ENCODE measurements at regions not wholly inside any gene's neighbourhood (a gene's known extent, or its start where the extent isn't known, plus 50 kb on each side); places are given as distances from the start of the nearest gene placed in this dataset.
"Not testable (repeated sequence)": the region's sequence is repeated elsewhere in the genome, so short reads cannot be mapped to it uniquely, and the experiment has no call there.

DNA sequence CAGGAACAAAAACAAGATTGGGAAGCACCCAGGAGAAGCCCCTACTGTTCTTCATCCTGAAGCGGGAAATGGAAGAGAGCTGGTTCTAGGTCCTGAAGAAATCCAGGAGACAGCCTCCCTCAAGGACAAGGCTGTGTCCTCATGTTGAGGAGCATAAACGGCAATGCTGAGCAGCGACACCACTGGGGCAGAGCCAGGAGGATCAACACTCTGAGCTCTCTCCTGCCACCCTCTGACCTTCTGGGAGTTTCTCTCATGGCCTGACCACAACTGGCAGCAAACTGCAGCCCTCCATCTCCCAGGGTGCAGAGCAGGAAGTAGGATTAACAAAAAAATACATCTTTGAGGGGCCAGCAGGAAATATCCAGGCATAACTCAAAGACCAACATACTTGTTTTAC lies 1292.2 kb upstream of the TMEM132C start:
- no peak for DNase-seq (ENCODE audit: low spot score)
- no peak for ATAC-seq
- intact Hi-C loops (cut with DNase I) = no loop called here

DNA sequence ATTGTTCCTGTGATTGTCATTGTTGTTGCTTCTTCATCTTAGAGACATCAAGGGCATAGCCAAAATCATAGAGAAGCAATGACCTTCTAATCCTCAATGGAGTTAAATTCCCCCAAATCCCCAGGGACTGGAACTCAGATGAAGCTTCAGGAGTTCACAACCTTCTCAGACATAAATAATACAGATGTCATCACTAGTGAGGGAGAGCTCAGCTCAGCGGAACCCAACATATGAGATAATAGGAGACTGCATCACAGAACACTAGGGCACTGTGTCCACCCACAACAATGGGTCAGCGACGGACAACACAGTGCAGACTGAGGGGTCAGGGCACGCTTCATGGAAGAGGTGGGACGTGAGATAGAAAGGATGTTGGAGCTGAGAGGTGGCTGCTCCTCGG lies 1290.4 kb upstream of the TMEM132C start:
- intact Hi-C loops (cut with DNase I) = no loop called here
- ATAC-seq (no peak), DNase-seq (ENCODE audit: low spot score) (no peak)

DNA sequence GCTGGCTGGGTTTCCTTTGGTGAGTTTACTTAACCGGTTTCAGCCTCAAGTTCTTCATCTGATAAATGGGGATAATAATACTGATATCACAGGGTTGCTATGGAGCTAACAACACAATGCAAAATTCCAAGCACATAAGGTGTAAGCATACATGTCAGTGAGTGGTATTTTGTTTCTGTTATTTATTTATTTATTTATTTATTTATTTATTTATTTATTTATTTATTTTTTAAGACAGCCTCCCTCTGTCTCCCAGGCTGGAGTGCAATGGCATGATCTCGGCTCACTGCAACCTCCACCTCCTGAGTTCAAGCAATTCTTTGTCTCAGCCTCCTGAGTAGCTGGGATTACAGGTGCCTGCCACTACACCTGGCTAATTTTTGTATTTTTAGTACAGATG lies 1287.4 kb upstream of the TMEM132C start:
- DNase-seq (ENCODE audit: low spot score); ATAC-seq; intact Hi-C loops (cut with DNase I): not testable (repeated sequence)

DNA sequence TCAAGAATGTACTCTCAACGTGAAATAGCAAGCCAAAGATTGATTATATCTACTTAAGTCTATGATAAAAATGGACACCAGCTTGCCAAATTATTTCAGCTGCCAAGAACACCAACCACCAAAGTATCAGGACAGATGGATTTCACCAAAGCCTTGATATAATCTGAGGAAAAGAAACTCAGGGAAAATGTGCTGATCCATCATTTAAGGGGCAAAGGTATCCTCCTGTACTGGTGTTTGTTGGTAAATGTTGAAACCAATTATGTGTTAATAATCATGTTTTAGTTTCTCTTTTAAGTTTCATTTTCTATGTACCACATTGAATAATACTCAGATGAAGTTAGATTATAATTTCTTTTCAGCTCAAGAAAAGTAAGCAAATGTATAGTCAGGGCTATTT lies 1284.3 kb upstream of the TMEM132C start:
- intact Hi-C loops (cut with DNase I) = loop anchor here (5.0 kb wide), 1 partner anchor 1875 kb away; no protein-coding TSS in a partner anchor
- DNase-seq (ENCODE audit: low spot score) (no peak), ATAC-seq (no peak)

DNA sequence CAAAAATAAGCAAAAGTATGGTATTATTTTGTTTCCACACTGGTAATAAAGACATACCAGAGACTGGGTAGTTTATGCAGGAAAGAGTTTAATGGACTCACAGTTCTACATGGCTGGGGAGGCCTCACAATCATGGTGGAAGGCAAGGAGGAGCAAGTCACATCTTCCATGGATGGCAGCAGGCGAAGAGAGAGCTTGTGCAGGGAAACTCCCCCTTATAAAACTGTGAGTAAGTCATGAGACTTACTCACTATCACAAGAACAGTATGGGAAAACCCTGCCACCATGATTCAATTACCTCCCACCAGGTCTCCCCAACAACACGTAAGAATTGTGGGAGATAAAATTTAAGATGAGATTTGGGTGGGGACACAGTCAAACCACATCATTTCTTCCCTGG lies 1283.2 kb upstream of the TMEM132C start:
- not testable (repeated sequence) for DNase-seq (ENCODE audit: low spot score); ATAC-seq
- intact Hi-C loops (cut with DNase I) = loop anchor here (5.0 kb wide), 1 partner anchor 1876 kb away; no protein-coding TSS in a partner anchor

DNA sequence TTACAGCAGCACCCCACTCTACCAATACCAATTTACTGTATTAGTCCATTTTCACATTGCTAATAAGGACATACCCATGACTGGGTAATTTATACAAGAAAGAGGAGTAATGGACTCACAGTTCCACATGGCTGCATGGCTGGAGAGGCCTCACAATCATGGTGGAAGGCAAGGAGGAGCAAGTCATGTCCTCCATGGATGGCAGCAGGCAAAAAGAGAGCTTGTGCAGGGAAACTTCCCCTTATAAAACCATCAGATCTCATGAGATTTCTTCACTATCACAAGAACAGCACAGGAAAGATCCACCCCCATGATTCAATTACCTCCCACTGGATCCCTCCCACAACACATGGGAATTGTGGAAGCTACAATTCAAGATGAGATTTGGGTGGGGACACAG lies 1281.3 kb upstream of the TMEM132C start:
- ATAC-seq; DNase-seq (ENCODE audit: low spot score); intact Hi-C loops (cut with DNase I): not testable (repeated sequence)

DNA sequence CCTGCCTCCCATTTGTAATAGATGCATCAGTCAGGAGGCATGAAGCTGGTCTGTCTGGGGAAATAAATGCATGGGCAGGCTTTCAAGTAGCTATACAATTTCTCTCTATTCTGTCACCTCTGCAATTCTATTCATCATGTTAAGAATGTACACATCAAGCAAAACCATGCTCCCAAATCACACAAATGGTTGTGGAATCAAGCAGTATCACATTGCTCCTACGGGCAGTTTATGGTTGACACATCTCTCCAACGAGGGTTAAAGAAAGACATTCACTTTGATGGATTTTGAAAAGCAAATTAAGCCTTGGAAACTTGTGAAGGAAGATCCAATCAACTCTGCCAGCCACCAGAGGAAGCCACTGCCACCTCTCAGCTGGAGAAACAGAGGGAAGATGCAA lies 1277.4 kb upstream of the TMEM132C start:
- ATAC-seq (no peak), DNase-seq (ENCODE audit: low spot score) (no peak)
- intact Hi-C loops (cut with DNase I) = no loop called here

DNA sequence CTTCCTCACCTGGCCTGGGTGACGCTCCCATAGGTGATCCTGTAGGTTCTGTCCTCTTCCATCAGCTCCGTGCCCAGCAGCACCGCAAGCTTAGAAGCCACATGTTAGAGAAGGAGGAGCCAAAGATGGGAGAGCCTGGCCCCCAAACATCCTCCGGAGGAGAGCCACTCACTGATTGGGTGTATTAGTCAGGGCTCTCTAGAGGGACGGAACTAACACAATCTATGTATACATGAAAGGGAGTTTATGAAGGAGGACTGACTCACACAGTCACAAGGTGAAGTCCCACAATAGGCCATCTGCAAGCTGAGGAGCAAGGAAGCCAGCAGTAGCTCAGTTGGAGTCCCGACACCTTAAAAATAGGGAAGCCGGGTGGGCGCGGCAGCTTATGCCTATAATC lies 1273.1 kb upstream of the TMEM132C start:
- no peak for ATAC-seq
- no peak for DNase-seq (ENCODE audit: low spot score)
- intact Hi-C loops (cut with DNase I) = no loop called here

DNA sequence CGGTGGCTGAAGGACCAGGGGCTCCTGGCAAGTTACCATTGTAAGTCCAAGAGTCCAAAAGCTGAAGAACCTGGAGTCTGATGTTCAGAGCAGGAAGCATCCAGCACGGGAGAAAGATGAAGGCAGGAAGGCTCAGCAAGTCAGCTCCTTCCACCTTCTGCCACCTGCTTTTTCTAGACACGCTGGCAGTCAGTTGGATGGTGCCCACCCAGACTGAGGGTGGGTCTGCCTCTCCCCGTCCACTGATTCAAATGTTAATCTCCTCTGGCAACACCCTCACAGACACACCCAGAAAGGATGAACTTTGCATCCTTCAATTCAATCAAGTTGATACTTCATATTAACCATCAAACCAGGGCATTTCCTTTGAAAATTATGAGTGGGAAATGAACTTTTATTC lies 1272.4 kb upstream of the TMEM132C start:
- intact Hi-C loops (cut with DNase I) = no loop called here
- DNase-seq (ENCODE audit: low spot score) (no peak), ATAC-seq (no peak)

DNA sequence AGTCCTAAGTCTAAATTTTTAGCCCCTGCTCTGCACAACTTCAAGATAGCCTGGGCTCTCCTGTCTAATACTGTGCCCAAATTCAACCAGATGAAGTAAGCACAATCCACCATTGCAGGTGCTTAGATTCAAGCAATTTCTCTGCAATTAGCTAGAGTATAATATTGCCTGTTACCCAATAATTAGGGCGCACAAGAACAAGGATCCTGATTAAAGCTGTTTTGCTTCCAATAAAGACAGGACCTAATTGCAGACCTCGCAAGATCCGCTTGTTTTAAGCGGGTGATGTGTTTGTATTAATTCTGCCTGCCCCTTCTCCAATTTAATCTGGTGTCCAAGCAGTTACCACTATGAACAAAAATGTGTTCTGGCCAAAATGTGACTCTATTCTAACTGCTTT lies 1268.9 kb upstream of the TMEM132C start:
- ATAC-seq = no peak
- intact Hi-C loops (cut with DNase I) = no loop called here
- DNase-seq (ENCODE audit: low spot score) = no peak

DNA sequence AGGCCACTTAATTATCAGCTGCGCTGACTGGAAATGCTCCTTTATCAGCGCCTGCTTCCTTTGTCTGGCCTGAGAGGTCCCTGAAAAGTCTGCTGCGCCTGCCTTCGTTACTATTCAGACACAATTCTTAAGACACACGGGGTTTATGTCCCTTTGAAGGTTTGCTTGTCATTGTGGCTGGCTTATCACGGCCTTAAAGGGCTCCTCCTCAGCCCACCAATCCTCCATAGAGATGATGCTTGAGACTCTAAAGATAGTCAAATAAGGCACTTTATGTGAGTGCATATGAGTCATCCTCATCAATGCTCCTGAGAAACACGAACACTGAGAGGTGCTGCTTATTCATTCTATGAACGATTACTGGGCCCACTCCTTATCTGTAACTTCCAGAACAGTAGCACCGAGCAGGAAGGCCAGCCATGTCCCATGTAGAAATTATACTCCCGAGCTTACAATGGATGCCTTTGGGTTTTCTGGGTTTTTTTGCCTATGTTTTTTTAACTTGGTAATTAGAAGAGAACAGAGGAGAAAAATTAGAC lies 1268.2 kb upstream of the TMEM132C start:
- DNase-seq (ENCODE audit: low spot score) (no peak), ATAC-seq (no peak)
- intact Hi-C loops (cut with DNase I) = no loop called here

DNA sequence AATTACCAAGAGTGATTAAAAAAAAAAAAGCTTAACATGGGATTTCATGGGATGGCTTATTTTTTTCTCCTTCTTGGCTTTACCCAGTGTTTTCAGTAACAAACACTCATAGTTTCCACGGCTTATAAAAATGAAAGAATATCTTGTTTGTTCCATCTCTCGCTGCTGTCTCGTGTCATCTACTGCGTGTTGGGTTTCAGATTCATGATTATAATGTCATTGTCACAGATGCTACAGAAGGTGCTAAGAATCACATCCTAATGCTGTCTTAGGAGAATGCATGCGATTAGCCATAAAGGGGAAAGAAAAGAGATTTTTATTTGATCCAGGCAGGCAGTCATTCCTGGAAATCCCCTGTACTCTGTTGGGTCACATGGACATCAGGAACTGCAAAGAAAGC lies 1267.6 kb upstream of the TMEM132C start:
- intact Hi-C loops (cut with DNase I) = no loop called here
- DNase-seq (ENCODE audit: low spot score) (no peak), ATAC-seq (no peak)

DNA sequence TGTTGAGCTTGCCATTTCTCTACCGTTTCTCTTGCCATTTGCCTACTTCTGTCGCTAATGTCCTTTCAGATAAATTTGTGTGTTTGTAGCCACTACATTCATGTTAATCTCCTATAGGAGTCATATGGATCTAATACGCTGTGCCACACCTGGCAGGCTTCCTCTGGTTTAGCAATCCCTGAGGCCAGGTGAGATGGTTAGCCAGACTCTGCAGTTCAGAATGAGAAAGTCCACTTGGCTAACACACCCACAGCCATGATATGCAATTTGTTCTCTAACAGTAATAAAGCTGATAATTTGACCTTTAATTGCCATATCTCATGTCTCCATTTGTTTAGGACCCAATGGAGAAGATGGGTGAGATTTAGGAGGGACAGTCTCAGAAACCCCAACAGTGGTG lies 1261.6 kb upstream of the TMEM132C start:
- no peak for DNase-seq (ENCODE audit: low spot score)
- no peak for ATAC-seq
- intact Hi-C loops (cut with DNase I) = no loop called here

DNA sequence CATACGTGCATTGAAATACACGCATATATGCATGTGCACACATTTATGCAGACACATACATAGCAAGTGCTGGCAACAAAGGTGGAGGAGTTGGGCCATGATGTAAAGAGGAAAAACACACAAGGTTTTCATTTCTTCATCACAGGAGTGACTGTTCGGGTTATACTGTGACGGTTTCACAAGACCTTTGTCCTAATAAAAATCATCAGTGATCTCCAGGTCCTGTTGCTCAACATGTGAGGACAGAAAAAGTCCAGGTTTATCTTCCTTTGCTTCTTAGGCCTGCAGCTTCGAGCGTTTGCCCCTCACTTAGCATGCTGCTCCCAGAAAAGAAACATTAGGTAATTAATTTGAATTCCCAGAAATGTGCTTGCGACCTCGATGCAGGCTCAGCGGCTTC lies 1260.0 kb upstream of the TMEM132C start:
- intact Hi-C loops (cut with DNase I) = no loop called here
- ATAC-seq (no peak), DNase-seq (ENCODE audit: low spot score) (no peak)

DNA sequence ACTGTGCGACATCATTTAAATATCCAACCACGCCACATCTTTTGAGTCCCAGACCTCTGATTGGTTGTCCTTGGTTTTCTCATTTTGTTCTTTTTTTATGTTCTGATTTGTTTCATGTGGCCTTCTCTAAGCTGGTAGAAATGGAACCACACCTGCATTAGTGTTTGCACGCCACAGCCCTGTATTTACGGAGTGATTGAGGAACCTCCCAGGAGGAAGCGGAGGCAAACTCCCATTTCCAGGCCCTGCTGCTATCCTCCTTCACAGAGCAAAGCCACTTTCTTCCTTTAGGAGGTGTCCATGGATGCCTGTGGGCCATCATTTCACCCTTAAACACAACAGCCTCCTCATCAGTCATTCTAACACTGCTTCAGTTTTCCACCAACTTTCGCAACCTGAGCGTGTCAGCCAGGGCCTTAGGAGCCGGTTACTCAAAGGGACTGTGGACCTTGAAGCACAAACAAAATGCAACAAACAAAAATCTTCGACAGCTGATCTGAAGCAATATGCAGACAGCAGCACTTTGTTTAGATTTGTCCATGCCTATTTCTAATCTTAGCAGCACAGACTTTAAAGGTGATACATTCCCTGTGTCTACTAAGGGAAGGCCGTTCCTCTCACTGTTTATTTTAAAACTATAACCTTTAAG lies 1258.1 kb upstream of the TMEM132C start:
- intact Hi-C loops (cut with DNase I) = no loop called here
- DNase-seq (ENCODE audit: low spot score) = no peak
- ATAC-seq = no peak

DNA sequence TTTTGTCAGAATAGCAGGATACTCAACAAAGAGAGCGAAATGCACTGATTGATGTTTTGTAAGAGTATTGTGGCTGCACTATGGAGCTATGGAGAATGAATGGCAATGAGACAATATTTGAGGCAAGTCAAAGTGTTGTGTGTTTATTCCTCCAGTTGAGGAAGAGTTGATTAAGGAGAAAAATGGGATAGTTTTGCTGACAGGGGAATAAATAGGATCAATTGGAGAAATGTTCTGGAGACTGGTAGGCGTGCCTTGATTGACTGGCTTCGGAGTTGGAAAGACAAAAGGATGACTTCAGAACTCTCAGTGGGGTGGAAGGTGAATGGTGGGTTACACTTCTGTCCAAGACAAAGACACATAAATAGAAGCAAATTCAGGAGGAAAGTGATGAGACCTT lies 1254.9 kb upstream of the TMEM132C start:
- DNase-seq (ENCODE audit: low spot score) (no peak), ATAC-seq (no peak)
- intact Hi-C loops (cut with DNase I) = no loop called here

DNA sequence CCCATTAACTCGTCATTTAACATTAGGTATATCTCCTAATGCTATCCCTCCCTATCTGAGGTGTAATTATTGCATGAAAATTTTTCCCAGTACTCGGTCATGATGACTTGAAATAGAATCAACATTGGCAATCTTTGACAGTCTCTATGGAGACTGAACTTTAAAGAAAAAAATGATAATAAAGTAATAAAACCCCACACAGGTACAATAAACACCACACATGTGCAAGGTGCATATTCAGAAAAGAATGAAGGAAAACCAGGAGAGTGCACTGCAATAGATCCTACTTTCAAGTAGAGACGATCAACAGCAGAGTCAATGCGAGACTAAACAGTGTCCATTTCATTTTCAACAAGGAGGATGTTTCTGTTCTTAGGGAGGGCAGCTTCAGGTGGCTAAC lies 1253.8 kb upstream of the TMEM132C start:
- no peak for ATAC-seq
- DNase-seq (ENCODE audit: low spot score) = no peak
- intact Hi-C loops (cut with DNase I) = no loop called here

DNA sequence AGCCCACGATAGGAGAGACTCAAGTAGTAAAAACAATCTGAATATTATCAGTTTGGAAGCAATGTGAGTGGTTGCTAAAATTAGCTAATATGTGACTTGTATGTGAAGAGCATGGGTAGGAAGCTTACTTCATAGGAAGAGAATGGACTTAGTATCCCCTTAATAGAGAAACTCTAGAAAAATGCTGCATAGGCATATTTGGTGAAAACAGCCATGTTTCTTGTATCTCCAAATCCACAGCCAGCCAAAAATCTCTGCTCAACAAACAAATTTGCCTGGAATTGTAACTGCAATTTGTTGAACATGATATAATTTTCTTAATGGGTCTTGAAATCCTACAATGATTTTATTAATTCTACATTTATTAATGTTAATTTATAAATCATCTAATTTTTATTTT lies 1252.9 kb upstream of the TMEM132C start:
- DNase-seq (ENCODE audit: low spot score) (no peak), ATAC-seq (no peak)
- intact Hi-C loops (cut with DNase I) = no loop called here

DNA sequence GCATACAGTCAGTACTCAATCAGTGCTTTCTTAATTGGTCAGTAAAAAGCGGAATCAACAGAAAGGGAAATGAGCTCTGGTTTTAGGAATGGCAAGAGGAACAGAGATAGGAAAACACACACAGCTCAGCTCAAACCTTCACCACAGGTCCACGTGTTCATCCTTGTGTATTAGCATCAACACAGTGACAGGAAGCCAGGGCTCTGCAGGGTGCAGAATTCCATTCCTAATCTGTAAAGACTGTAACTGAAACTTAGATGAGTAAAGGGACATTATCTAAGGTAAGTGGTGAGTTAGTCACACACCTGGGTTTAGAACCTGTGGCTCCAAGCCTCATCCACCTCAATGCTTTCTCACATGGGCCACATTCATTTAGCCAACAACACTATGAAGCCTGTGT lies 1242.2 kb upstream of the TMEM132C start:
- DNase-seq (ENCODE audit: low spot score) (no peak), ATAC-seq (no peak)
- intact Hi-C loops (cut with DNase I) = no loop called here

DNA sequence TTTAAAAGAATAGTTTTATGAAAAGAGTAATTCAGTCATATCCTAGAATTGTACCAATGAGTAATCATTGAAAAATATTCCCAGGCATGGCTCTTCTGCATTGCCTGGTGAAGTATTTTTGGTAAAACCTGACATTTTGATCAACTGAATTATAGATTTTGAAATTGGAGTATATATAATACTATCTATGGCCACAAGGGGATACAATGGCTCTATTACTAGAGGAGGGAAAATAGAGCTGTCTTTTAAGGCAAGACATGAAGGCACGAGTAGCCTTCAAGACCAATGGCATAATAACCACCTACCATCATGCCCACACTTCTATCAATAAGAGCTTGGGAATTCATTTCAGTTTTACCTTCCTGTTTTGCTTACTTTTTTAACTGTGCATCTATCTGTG lies 1241.4 kb upstream of the TMEM132C start:
- no peak for ATAC-seq
- intact Hi-C loops (cut with DNase I) = no loop called here
- no peak for DNase-seq (ENCODE audit: low spot score)

Measured in sciatic nerve (tissue), 2 donors.